GM23338 (cell line): ENCODE measurements at regions not wholly inside any gene's neighbourhood (a gene's known extent, or its start where the extent isn't known, plus 50 kb on each side); places are given as distances from the start of the nearest gene placed in this dataset.

ENCODE experiments used
- ATAC-seq: fragments of 200-7000 bp; cut with Tn5 transposase; 3 replicates; pipeline ENCODE4 v1.9.1; 2020
- DNase-seq: peaks from one replicate; pipeline ENCODE4 v3.0.0-alpha.2; 2015; ENCODE audit warnings: low spot score
- H2AFZ ChIP-seq: fragments of 200-600 bp; sonication (generic); 2 replicates; pipeline ENCODE4 v1.8.0; 2016; ENCODE audit warnings: antibody characterized with exemption, mild to moderate bottlenecking, moderate library complexity
- H3F3A ChIP-seq: fragments of 200-600 bp; sonication (generic); replicated peaks from 2 replicates; pipeline ENCODE4 v1.8.0; 2017; ENCODE audit warnings: antibody characterized with exemption, mixed run types, low read depth
- H3K27ac ChIP-seq: fragments of 200-600 bp; sonication (generic); 2 replicates; pipeline ENCODE4 v1.6.1; 2016; ENCODE audit warnings: low read depth
- H3K27me3 ChIP-seq: fragments of 200-600 bp; sonication (generic); 2 replicates; pipeline ENCODE4 v1.8.0; 2016; ENCODE audit warnings: mild to moderate bottlenecking, mixed run types, moderate library complexity; ENCODE audit not compliant: insufficient read depth
- H3K36me3 ChIP-seq: fragments of 200-600 bp; sonication (generic); 2 replicates; pipeline ENCODE4 v1.8.0; 2016; ENCODE audit warnings: mild to moderate bottlenecking; ENCODE audit not compliant: insufficient read depth
- H3K4me1 ChIP-seq: fragments of 200-600 bp; sonication (generic); 2 replicates; pipeline ENCODE4 v1.8.0; 2016; ENCODE audit warnings: mild to moderate bottlenecking, moderate library complexity; ENCODE audit not compliant: insufficient read depth
- H3K4me2 ChIP-seq: fragments of 200-600 bp; sonication (generic); 2 replicates; pipeline ENCODE4 v1.7.1; 2017; ENCODE audit warnings: mixed run types
- H3K4me3 ChIP-seq: fragments of 200-600 bp; sonication (generic); 2 replicates; pipeline ENCODE4 v1.6.1; 2016; ENCODE audit warnings: mixed run types
- H3K79me2 ChIP-seq: fragments of 200-600 bp; sonication (generic); replicated peaks from 2 replicates; pipeline ENCODE4 v1.8.0; 2017; ENCODE audit warnings: mild to moderate bottlenecking; ENCODE audit not compliant: insufficient read depth
- H3K9me2 ChIP-seq: fragments of 200-600 bp; sonication (generic); 2 replicates; pipeline ENCODE4 v1.8.0; 2017; ENCODE audit not compliant: insufficient read depth
- H4K20me1 ChIP-seq: fragments of 200-600 bp; sonication (generic); replicated peaks from 2 replicates; pipeline ENCODE4 v1.8.0; 2017; ENCODE audit warnings: mild to moderate bottlenecking; ENCODE audit not compliant: insufficient read depth
- H3K27ac Mint-ChIP-seq: 2 replicates; pipeline ENCODE4 v1.8.0; 2020; ENCODE audit warnings: inconsistent platforms, mild to moderate bottlenecking, moderate library complexity, mixed read lengths
- H3K27me3 Mint-ChIP-seq: 3 replicates; pipeline ENCODE4 v1.8.0; 2022; ENCODE audit warnings: low read depth, mild to moderate bottlenecking, moderate library complexity, mixed read lengths, inconsistent platforms; ENCODE audit not compliant: insufficient read depth, poor library complexity
- H3K36me3 Mint-ChIP-seq: 3 replicates; pipeline ENCODE4 v1.8.0; 2021; ENCODE audit warnings: low read depth, mild to moderate bottlenecking, inconsistent platforms, moderate library complexity, mixed read lengths
- H3K4me1 Mint-ChIP-seq: 3 replicates; pipeline ENCODE4 v1.8.0; 2020; ENCODE audit warnings: mild to moderate bottlenecking, inconsistent platforms, mixed read lengths
- H3K4me3 Mint-ChIP-seq: 3 replicates; pipeline ENCODE4 v1.8.0; 2021; ENCODE audit warnings: moderate library complexity, mild to moderate bottlenecking, inconsistent platforms, mixed read lengths
- H3K9me3 Mint-ChIP-seq: 3 replicates; pipeline ENCODE4 v1.8.0; 2020; ENCODE audit warnings: moderate library complexity, mild to moderate bottlenecking, inconsistent platforms, mixed read lengths
- CREB1 ChIP-seq: fragments of 250-450 bp; sonication (Bioruptor Pico); IDR thresholded peaks from 2 replicates; pipeline ENCODE4 v1.5.0; 2020; ENCODE audit warnings: low read depth, mild to moderate bottlenecking, moderate library complexity
- CTCF ChIP-seq, 2 experiments: fragments of 200-600 bp in 1 of 2; sonication (generic) in 1 of 2; conservative IDR thresholded peaks; 2 replicates each; pipeline versions ENCODE4 v1.5.1 to v1.6.1; 2016 to 2017; ENCODE audit warnings: antibody characterized with exemption in 2 of 2, low read depth in 2 of 2, mild to moderate bottlenecking in 2 of 2, moderate library complexity in 1 of 2
- ETS1 ChIP-seq: IDR thresholded peaks from 2 replicates; pipeline ENCODE4 v1.6.1; 2016; ENCODE audit warnings: antibody characterized with exemption
- EZH2 ChIP-seq: fragments of 200-600 bp; sonication (generic); IDR thresholded peaks from one replicate; pipeline ENCODE4 v1.8.0; 2017; ENCODE audit warnings: antibody characterized with exemption, mild to moderate bottlenecking, low read depth; ENCODE audit not compliant: unreplicated experiment
- EZH2phosphoT487 ChIP-seq: fragments of 200-600 bp; sonication (generic); IDR thresholded peaks from one replicate; pipeline ENCODE4 v1.8.1; 2018; ENCODE audit warnings: antibody characterized with exemption; ENCODE audit not compliant: unreplicated experiment
- JUNB ChIP-seq: IDR thresholded peaks from one replicate; pipeline ENCODE4 v1.6.1; 2016; ENCODE audit warnings: antibody characterized with exemption; ENCODE audit not compliant: unreplicated experiment
- NANOG ChIP-seq: IDR thresholded peaks from 2 replicates; pipeline ENCODE4 v1.6.1; 2016; ENCODE audit warnings: antibody characterized with exemption, borderline replicate concordance
- POLR2AphosphoS5 ChIP-seq: IDR thresholded peaks from 2 replicates; pipeline ENCODE4 v1.6.1; 2016; ENCODE audit warnings: antibody characterized with exemption, low read depth
- REST ChIP-seq: IDR thresholded peaks from one replicate; pipeline ENCODE4 v1.6.1; 2018; ENCODE audit warnings: antibody characterized with exemption; ENCODE audit not compliant: unreplicated experiment
- STAT1 ChIP-seq: IDR thresholded peaks from one replicate; pipeline ENCODE4 v1.6.1; 2016; ENCODE audit warnings: antibody characterized with exemption; ENCODE audit not compliant: unreplicated experiment
- ZNF114 ChIP-seq: fragments of 250-450 bp; sonication (Bioruptor Pico); IDR thresholded peaks from 2 replicates; pipeline ENCODE4 v1.5.0; 2020; ENCODE audit warnings: mild to moderate bottlenecking, moderate library complexity
- ZNF331 ChIP-seq: fragments of 250-450 bp; sonication (Bioruptor Pico); IDR thresholded peaks from 2 replicates; pipeline ENCODE4 v1.5.0; 2020; ENCODE audit warnings: low read depth, mild to moderate bottlenecking, moderate library complexity
- ZNF462 ChIP-seq: fragments of 250-450 bp; sonication (Bioruptor Pico); IDR thresholded peaks from 2 replicates; pipeline ENCODE4 v1.5.0; 2020; ENCODE audit warnings: mild to moderate bottlenecking, moderate library complexity

GRCh38 chr3:110413266-110413665 is 658.4 kb upstream of the NECTIN3 start:
- Histone ChIP-seq H4K20me1 (no peaks in the 10 kb centered on the region), H3K4me3 (no peak overlapping the region), H2AFZ (no peak overlapping the region), H3K27ac (no peak overlapping the region), H3K36me3 (no peaks in the 10 kb centered on the region), H3K27me3 (no peaks in the 10 kb centered on the region), H3K9me2 (peaks cover 5% of the 10 kb centered on the region; the same call in 1 of the 2 replicates), H3K4me2 (no peak overlapping the region), H3F3A (no peaks in the 10 kb centered on the region), H3K4me1 (no peaks in the 10 kb centered on the region), H3K79me2 (no peaks in the 10 kb centered on the region)
- Mint-ChIP-seq H3K36me3 (no peaks in the 10 kb centered on the region), H3K9me3 (no peaks in the 10 kb centered on the region), H3K4me1 (no peaks in the 10 kb centered on the region), H3K27me3 (peaks cover 2% of the 10 kb centered on the region), H3K4me3 (no peak overlapping the region), H3K27ac (no peak overlapping the region)
- TF ChIP-seq ETS1 = no peak
- no peak for TF ChIP-seq ZNF114 (CRISPR knock-in tag)
- no peak for TF ChIP-seq REST
- TF ChIP-seq CTCF (conservative IDR thresholded peaks at IDR 0.05; ENCODE audit: low read depth in 2 of 2) = no peak
- TF ChIP-seq NANOG = no peak
- no peak for TF ChIP-seq EZH2
- TF ChIP-seq CREB1 (CRISPR knock-in tag) = no peak
- no peak for TF ChIP-seq EZH2phosphoT487
- TF ChIP-seq JUNB = no peak
- no peak for TF ChIP-seq STAT1
- TF ChIP-seq ZNF331 (CRISPR knock-in tag) = no peak
- TF ChIP-seq POLR2AphosphoS5 = no peak
- no peak for TF ChIP-seq ZNF462
- DNase-seq (no peak), ATAC-seq (no peak)
